Neural progenitor cell (in vitro differentiated cells): ENCODE measurements at regions not wholly inside any gene's neighbourhood (a gene's known extent, or its start where the extent isn't known, plus 50 kb on each side); places are given as distances from the start of the nearest gene placed in this dataset.

ENCODE experiments used
- DNase-seq: peaks from one replicate; pipeline ENCODE4 v3.0.0-alpha.2; 2016; ENCODE audit warnings: low spot score
- H2AFZ ChIP-seq: fragments of 200-600 bp; sonication (generic); replicated peaks from 2 replicates; pipeline ENCODE4 v1.6.1; 2016; ENCODE audit warnings: antibody characterized with exemption
- H3F3A ChIP-seq: fragments of 200-600 bp; sonication (generic); 2 replicates; pipeline ENCODE4 v1.6.1; 2016; ENCODE audit warnings: antibody characterized with exemption, low read depth
- H3K27ac ChIP-seq: fragments of 200-600 bp; sonication (generic); 2 replicates; pipeline ENCODE4 v1.5.1; 2016; ENCODE audit warnings: mild to moderate bottlenecking
- H3K27me3 ChIP-seq: fragments of 200-600 bp; sonication (generic); 2 replicates; pipeline ENCODE4 v1.6.1; 2016; ENCODE audit warnings: mild to moderate bottlenecking, moderate library complexity
- H3K36me3 ChIP-seq: fragments of 200-600 bp; sonication (generic); 2 replicates; pipeline ENCODE4 v1.5.1; 2016
- H3K4me1 ChIP-seq: fragments of 200-600 bp; sonication (generic); 2 replicates; pipeline ENCODE4 v1.6.1; 2016; ENCODE audit warnings: mixed run types
- H3K4me2 ChIP-seq: fragments of 200-600 bp; sonication (generic); 2 replicates; pipeline ENCODE4 v1.6.1; 2016
- H3K4me3 ChIP-seq: fragments of 200-600 bp; sonication (generic); 2 replicates; pipeline ENCODE4 v1.5.1; 2016
- H3K79me2 ChIP-seq: fragments of 200-600 bp; sonication (generic); 2 replicates; pipeline ENCODE4 v1.6.1; 2016; ENCODE audit warnings: low read depth
- H3K9ac ChIP-seq: fragments of 200-600 bp; sonication (generic); 2 replicates; pipeline ENCODE4 v1.6.1; 2016
- H3K9me3 ChIP-seq: fragments of 200-600 bp; sonication (generic); 2 replicates; pipeline ENCODE4 v1.5.1; 2016; ENCODE audit warnings: low read depth
- H4K20me1 ChIP-seq: fragments of 200-600 bp; sonication (generic); 2 replicates; pipeline ENCODE4 v1.6.1; 2016; ENCODE audit warnings: low read depth
- H3K27ac Mint-ChIP-seq: 3 replicates; pipeline ENCODE4 v1.8.0; 2021; ENCODE audit warnings: mixed read lengths
- H3K27me3 Mint-ChIP-seq: 2 replicates; pipeline ENCODE4 v1.8.0; 2022; ENCODE audit warnings: low read depth, mild to moderate bottlenecking, inconsistent platforms, moderate library complexity, mixed read lengths; ENCODE audit not compliant: insufficient read depth
- H3K36me3 Mint-ChIP-seq: 3 replicates; pipeline ENCODE4 v1.8.0; 2021; ENCODE audit warnings: mixed read lengths
- H3K4me1 Mint-ChIP-seq: 3 replicates; pipeline ENCODE4 v1.8.0; 2021; ENCODE audit warnings: mixed read lengths
- H3K4me3 Mint-ChIP-seq: 3 replicates; pipeline ENCODE4 v1.8.0; 2021; ENCODE audit warnings: mild to moderate bottlenecking, moderate library complexity, mixed read lengths
- H3K9me3 Mint-ChIP-seq: 3 replicates; pipeline ENCODE4 v1.8.0; 2020; ENCODE audit warnings: mixed read lengths
- CTCF ChIP-seq: fragments of 200-600 bp; sonication (generic); IDR thresholded peaks from 2 replicates; pipeline ENCODE4 v1.5.1; 2017; ENCODE audit warnings: antibody characterized with exemption, mild to moderate bottlenecking
- EZH2 ChIP-seq: fragments of 200-600 bp; sonication (generic); IDR thresholded peaks from 2 replicates; pipeline ENCODE4 v1.6.1; 2017; ENCODE audit warnings: antibody characterized with exemption, mild to moderate bottlenecking, moderate library complexity
- EZH2phosphoT487 ChIP-seq: fragments of 200-600 bp; sonication (generic); IDR thresholded peaks from 2 replicates; pipeline ENCODE4 v1.6.1; 2017; ENCODE audit warnings: antibody characterized with exemption

- peaks cover 36% of the 10 kb centered on the region for H3K4me1 Mint-ChIP-seq
- Histone ChIP-seq H3K4me3 (no peak overlapping the region), H3K27ac (no peak overlapping the region), H3K9ac (no peak overlapping the region), H3K79me2 (no peaks in the 10 kb centered on the region), H4K20me1 (no peaks in the 10 kb centered on the region), H3K9me3 (no peaks in the 10 kb centered on the region), H3K4me2 (no peak overlapping the region), H2AFZ (no peak overlapping the region), H3K4me1 (peaks cover 8% of the 10 kb centered on the region), H3K36me3 (no peaks in the 10 kb centered on the region), H3K27me3 (no peaks in the 10 kb centered on the region), H3F3A (no peaks in the 10 kb centered on the region)
- no peak overlapping the region for H3K4me3 Mint-ChIP-seq
- peaks cover 2% of the 10 kb centered on the region for H3K27me3 Mint-ChIP-seq
- no peak for TF ChIP-seq EZH2
- TF ChIP-seq CTCF, result no peak
- TF ChIP-seq EZH2phosphoT487, result no peak
- no peaks in the 10 kb centered on the region for H3K36me3 Mint-ChIP-seq
- DNase-seq, result no peak
- no peak overlapping the region for H3K27ac Mint-ChIP-seq
- peaks cover 3% of the 10 kb centered on the region for H3K9me3 Mint-ChIP-seq
These were observed 344.3 kb upstream of the TBL1XR1 start for GRCh38 chr3:177541541-177541940.

- H2AFZ ChIP-seq, result no peak overlapping the region
- TF ChIP-seq CTCF, result no peak
- no peak for TF ChIP-seq EZH2
- TF ChIP-seq EZH2phosphoT487, result no peak
These were observed 348.7 kb upstream of the TBL1XR1 start for GRCh38 chr3:177545964-177546363.

GRCh38 chr3:177547711-177548350 lies 350.5 kb upstream of the TBL1XR1 start:
- TF ChIP-seq CTCF, result no peak
- no peak for TF ChIP-seq EZH2
- TF ChIP-seq EZH2phosphoT487, result no peak
- Mint-ChIP-seq H3K36me3 (no peaks in the 10 kb centered on the region), H3K27ac (peak overlapping the region; percentile 91), H3K4me1 (peaks cover 37% of the 10 kb centered on the region), H3K4me3 (no peak overlapping the region), H3K9me3 (peaks cover 3% of the 10 kb centered on the region), H3K27me3 (peaks cover 8% of the 10 kb centered on the region)
- peaks cover 10% of the 10 kb centered on the region for H3F3A ChIP-seq
- no peak overlapping the region for H2AFZ ChIP-seq
- DNase-seq, result no peak
- H3K9me3 ChIP-seq, result no peaks in the 10 kb centered on the region
- H3K27me3 ChIP-seq, result no peaks in the 10 kb centered on the region
- no peak overlapping the region for H3K4me3 ChIP-seq
- no peak overlapping the region for H3K27ac ChIP-seq
- H3K9ac ChIP-seq, result no peak overlapping the region
- H3K4me1 ChIP-seq, result peaks cover 10% of the 10 kb centered on the region
- H3K36me3 ChIP-seq, result no peaks in the 10 kb centered on the region
- H3K79me2 ChIP-seq, result no peaks in the 10 kb centered on the region
- H3K4me2 ChIP-seq, result no peak overlapping the region
- H4K20me1 ChIP-seq, result no peaks in the 10 kb centered on the region

More at GRCh38 chr3:177545964-177546363, 348.7 kb upstream of the TBL1XR1 start:
- H3K4me1 ChIP-seq, result no peaks in the 10 kb centered on the region
- H3K27ac ChIP-seq, result no peak overlapping the region
- no peaks in the 10 kb centered on the region for H3K9me3 ChIP-seq
- no peak overlapping the region for H3K4me2 ChIP-seq
- H3K4me3 ChIP-seq, result no peak overlapping the region
- H3K9me3 Mint-ChIP-seq, result peaks cover 3% of the 10 kb centered on the region
- H3K36me3 Mint-ChIP-seq, result no peaks in the 10 kb centered on the region
- H3K79me2 ChIP-seq, result no peaks in the 10 kb centered on the region
- peaks cover 8% of the 10 kb centered on the region for H3K27me3 Mint-ChIP-seq
- DNase-seq, result no peak
- H3K27ac Mint-ChIP-seq, result no peak overlapping the region
- no peaks in the 10 kb centered on the region for H3F3A ChIP-seq
- H3K4me3 Mint-ChIP-seq, result no peak overlapping the region
- H3K9ac ChIP-seq, result no peak overlapping the region
- H4K20me1 ChIP-seq, result no peaks in the 10 kb centered on the region
- peaks cover 32% of the 10 kb centered on the region for H3K4me1 Mint-ChIP-seq
- H3K27me3 ChIP-seq, result no peaks in the 10 kb centered on the region
- no peaks in the 10 kb centered on the region for H3K36me3 ChIP-seq
